HL-60 (cell line): ENCODE measurements at regions not wholly inside any gene's neighbourhood (a gene's known extent, or its start where the extent isn't known, plus 50 kb on each side); places are given as distances from the start of the nearest gene placed in this dataset.

ENCODE experiments used
- DNase-seq, 2 experiments: peaks; one replicate each; pipeline ENCODE4 v3.0.0-alpha.2; 2010 to 2020; ENCODE audit warnings: low read depth in 1 of 2, low spot score in 1 of 2
- H3K27ac ChIP-seq: fragments of 250-450 bp; sonication (Bioruptor Pico); replicated peaks from 2 replicates; pipeline ENCODE4 v1.5.1; 2020; ENCODE audit warnings: mild to moderate bottlenecking, moderate library complexity
- H3K27me3 ChIP-seq: fragments of 250-450 bp; sonication (Bioruptor Pico); 2 replicates; pipeline ENCODE4 v1.5.1; 2021; ENCODE audit warnings: mild to moderate bottlenecking, moderate library complexity; ENCODE audit not compliant: insufficient read depth, poor library complexity, severe bottlenecking
- H3K4me3 ChIP-seq: replicated peaks from 2 replicates; pipeline ENCODE4 v1.5.1; 2011; ENCODE audit warnings: mild to moderate bottlenecking, control low read depth, low read length; ENCODE audit not compliant: insufficient read depth
- CTCF ChIP-seq: IDR thresholded peaks from one replicate; pipeline ENCODE4 v1.5.1; 2011; ENCODE audit warnings: low read length, control low read depth, inconsistent platforms; ENCODE audit not compliant: insufficient read depth
- GABPA ChIP-seq: IDR thresholded peaks from 2 replicates; pipeline ENCODE4 v1.6.1; 2012; ENCODE audit warnings: low read depth
- POLR2AphosphoS5 ChIP-seq: IDR thresholded peaks from 2 replicates; pipeline ENCODE4 v1.6.1; 2012; ENCODE audit warnings: low read depth
- REST ChIP-seq: IDR thresholded peaks from 2 replicates; pipeline ENCODE4 v1.6.1; 2012; ENCODE audit warnings: low read depth; ENCODE audit not compliant: insufficient replicate concordance
- SPI1 ChIP-seq: IDR thresholded peaks from 2 replicates; pipeline ENCODE4 v1.6.1; 2012; ENCODE audit warnings: low read depth, mild to moderate bottlenecking, borderline replicate concordance

DNA sequence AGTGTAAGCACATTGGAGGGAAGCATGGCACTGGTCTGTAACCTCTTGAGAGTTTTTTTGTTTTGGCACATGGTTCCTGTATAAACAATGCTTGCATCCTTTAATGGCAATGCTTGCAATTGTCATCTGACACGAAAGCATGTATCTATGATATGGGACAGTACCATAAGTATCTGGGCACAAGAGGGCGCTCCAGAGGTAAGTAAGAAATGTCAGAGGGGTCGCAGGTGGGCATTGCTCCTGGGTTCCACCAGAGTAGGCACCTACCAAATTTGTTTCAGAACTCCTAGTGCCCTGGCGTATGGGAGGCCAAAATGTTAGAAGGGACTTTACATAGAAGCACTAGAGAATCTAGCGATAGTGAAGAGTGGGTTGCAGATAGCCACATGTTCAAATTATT lies 58.7 kb upstream of the BCHE start:
- no peak overlapping the region for H3K27ac ChIP-seq
- H3K27me3 ChIP-seq: no peaks in the 10 kb centered on the region
- H3K4me3 ChIP-seq: no peak overlapping the region
- no peak for DNase-seq
- TF ChIP-seq SPI1 (no peak), REST (no peak), GABPA (no peak), POLR2AphosphoS5 (no peak), CTCF (no peak)

GRCh38 chr3:165892565-165892964 lies 55.3 kb upstream of the BCHE start:
- Histone ChIP-seq H3K4me3 (no peak overlapping the region), H3K27me3 (no peaks in the 10 kb centered on the region), H3K27ac (no peak overlapping the region)
- no peak for TF ChIP-seq REST
- DNase-seq: no peak
